GM23338 (cell line): ENCODE measurements at regions not wholly inside any gene's neighbourhood (a gene's known extent, or its start where the extent isn't known, plus 50 kb on each side); places are given as distances from the start of the nearest gene placed in this dataset.

Experiments used
- CREB1 ChIP-seq: fragments of 250-450 bp; sonication (Bioruptor Pico); IDR thresholded peaks from 2 replicates; pipeline ENCODE4 v1.5.0; 2020; ENCODE audit warnings: low read depth, mild to moderate bottlenecking, moderate library complexity
- EZH2 ChIP-seq: fragments of 200-600 bp; sonication (generic); IDR thresholded peaks from one replicate; pipeline ENCODE4 v1.8.0; 2017; ENCODE audit warnings: antibody characterized with exemption, mild to moderate bottlenecking, low read depth; ENCODE audit not compliant: unreplicated experiment
- EZH2phosphoT487 ChIP-seq: fragments of 200-600 bp; sonication (generic); IDR thresholded peaks from one replicate; pipeline ENCODE4 v1.8.1; 2018; ENCODE audit warnings: antibody characterized with exemption; ENCODE audit not compliant: unreplicated experiment
- JUNB ChIP-seq: IDR thresholded peaks from one replicate; pipeline ENCODE4 v1.6.1; 2016; ENCODE audit warnings: antibody characterized with exemption; ENCODE audit not compliant: unreplicated experiment
- NANOG ChIP-seq: IDR thresholded peaks from 2 replicates; pipeline ENCODE4 v1.6.1; 2016; ENCODE audit warnings: antibody characterized with exemption, borderline replicate concordance
- REST ChIP-seq: IDR thresholded peaks from one replicate; pipeline ENCODE4 v1.6.1; 2018; ENCODE audit warnings: antibody characterized with exemption; ENCODE audit not compliant: unreplicated experiment
- TF ChIP-seq, protein P1 (sequence below), 2 experiments: fragments of 200-600 bp in 1 of 2; sonication (generic) in 1 of 2; conservative IDR thresholded peaks; 2 replicates each; pipeline versions ENCODE4 v1.5.1 to v1.6.1; 2016 to 2017; ENCODE audit warnings: antibody characterized with exemption in 2 of 2, low read depth in 2 of 2, mild to moderate bottlenecking in 2 of 2, moderate library complexity in 1 of 2

GRCh38 chr6:92762443-92763273, 656.7 kb downstream of the EPHA7 start:
- TF ChIP-seq, protein P1, sequence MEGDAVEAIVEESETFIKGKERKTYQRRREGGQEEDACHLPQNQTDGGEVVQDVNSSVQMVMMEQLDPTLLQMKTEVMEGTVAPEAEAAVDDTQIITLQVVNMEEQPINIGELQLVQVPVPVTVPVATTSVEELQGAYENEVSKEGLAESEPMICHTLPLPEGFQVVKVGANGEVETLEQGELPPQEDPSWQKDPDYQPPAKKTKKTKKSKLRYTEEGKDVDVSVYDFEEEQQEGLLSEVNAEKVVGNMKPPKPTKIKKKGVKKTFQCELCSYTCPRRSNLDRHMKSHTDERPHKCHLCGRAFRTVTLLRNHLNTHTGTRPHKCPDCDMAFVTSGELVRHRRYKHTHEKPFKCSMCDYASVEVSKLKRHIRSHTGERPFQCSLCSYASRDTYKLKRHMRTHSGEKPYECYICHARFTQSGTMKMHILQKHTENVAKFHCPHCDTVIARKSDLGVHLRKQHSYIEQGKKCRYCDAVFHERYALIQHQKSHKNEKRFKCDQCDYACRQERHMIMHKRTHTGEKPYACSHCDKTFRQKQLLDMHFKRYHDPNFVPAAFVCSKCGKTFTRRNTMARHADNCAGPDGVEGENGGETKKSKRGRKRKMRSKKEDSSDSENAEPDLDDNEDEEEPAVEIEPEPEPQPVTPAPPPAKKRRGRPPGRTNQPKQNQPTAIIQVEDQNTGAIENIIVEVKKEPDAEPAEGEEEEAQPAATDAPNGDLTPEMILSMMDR (conservative IDR thresholded peaks at IDR 0.05; ENCODE audit: low read depth in 2 of 2): no peak
- TF ChIP-seq EZH2 (no peak), EZH2phosphoT487 (no peak), REST (no peak), CREB1 (no peak), NANOG (no peak), JUNB (no peak)
